ENCODE measurements at regions not wholly inside any gene's neighbourhood (a gene's known extent, or its start where the extent isn't known, plus 50 kb on each side); places are given as distances from the start of the nearest gene placed in this dataset.

- H3K27me3 ChIP-seq, result no peaks in the 10 kb centered on the region
- H4K20me1 ChIP-seq, result no peaks in the 10 kb centered on the region
- no peak overlapping the region for H3K9ac ChIP-seq
- H3K27ac ChIP-seq, result no peak overlapping the region
- H3K4me3 ChIP-seq, result no peak overlapping the region
- no peak overlapping the region for H3K4me2 ChIP-seq
- no peak for TF ChIP-seq Cebpa-rat (IDR thresholded peaks at IDR 0.05)
- no peaks in the 10 kb centered on the region for H3K4me1 ChIP-seq
- H3K9me3 ChIP-seq, result no peaks in the 10 kb centered on the region
- no peaks in the 10 kb centered on the region for H3K36me3 ChIP-seq
Measured at GRCh38 chr9:105828171-105828570, 133.8 kb downstream of the TMEM38B start.

- TF ChIP-seq Cebpa-rat (IDR thresholded peaks at IDR 0.05), result no peak
- Histone ChIP-seq H3K4me3 (no peak overlapping the region), H3K9me3 (no peaks in the 10 kb centered on the region), H3K27ac (no peak overlapping the region), H3K4me1 (no peaks in the 10 kb centered on the region), H3K27me3 (no peaks in the 10 kb centered on the region), H4K20me1 (no peaks in the 10 kb centered on the region), H3K36me3 (no peaks in the 10 kb centered on the region), H3K9ac (no peak overlapping the region), H3K4me2 (no peak overlapping the region)
Measured at GRCh38 chr9:105828596-105829213, 134.4 kb downstream of the TMEM38B start.

GRCh38 chr9:105830461-105830860, 136.1 kb downstream of the TMEM38B start:
- no peak overlapping the region for H3K27ac ChIP-seq
- H3K27me3 ChIP-seq, result no peaks in the 10 kb centered on the region
- no peak overlapping the region for H3K4me2 ChIP-seq
- no peak for TF ChIP-seq Cebpa-rat (IDR thresholded peaks at IDR 0.05)
- no peaks in the 10 kb centered on the region for H4K20me1 ChIP-seq
- H3K9me3 ChIP-seq, result no peaks in the 10 kb centered on the region
- no peak overlapping the region for H3K9ac ChIP-seq
- H3K4me1 ChIP-seq, result no peaks in the 10 kb centered on the region
- H3K36me3 ChIP-seq, result no peaks in the 10 kb centered on the region
- no peak overlapping the region for H3K4me3 ChIP-seq

GRCh38 chr9:105832096-105832710, 137.9 kb downstream of the TMEM38B start:
- no peak overlapping the region for H3K4me3 ChIP-seq

GRCh38 chr9:105833271-105833975, 139.1 kb downstream of the TMEM38B start:
- Histone ChIP-seq H3K27ac (no peak overlapping the region), H3K36me3 (no peaks in the 10 kb centered on the region), H3K27me3 (no peaks in the 10 kb centered on the region), H4K20me1 (no peaks in the 10 kb centered on the region), H3K4me1 (no peaks in the 10 kb centered on the region), H3K4me3 (no peak overlapping the region), H3K9me3 (no peaks in the 10 kb centered on the region), H3K4me2 (no peak overlapping the region), H3K9ac (no peak overlapping the region)
- no peak for TF ChIP-seq Cebpa-rat (IDR thresholded peaks at IDR 0.05)

More at GRCh38 chr9:105832096-105832710, 137.9 kb downstream of the TMEM38B start:
- no peak overlapping the region for H3K4me2 ChIP-seq
- no peaks in the 10 kb centered on the region for H4K20me1 ChIP-seq
- no peak for TF ChIP-seq Cebpa-rat (IDR thresholded peaks at IDR 0.05)
- no peaks in the 10 kb centered on the region for H3K4me1 ChIP-seq
- no peaks in the 10 kb centered on the region for H3K9me3 ChIP-seq
- no peak overlapping the region for H3K27ac ChIP-seq
- H3K27me3 ChIP-seq, result no peaks in the 10 kb centered on the region
- no peaks in the 10 kb centered on the region for H3K36me3 ChIP-seq
- H3K9ac ChIP-seq, result no peak overlapping the region

GRCh38 chr9:105834404-105834803, 140.1 kb downstream of the TMEM38B start:
- H3K9ac ChIP-seq, result no peak overlapping the region
- H3K4me2 ChIP-seq, result no peak overlapping the region
- TF ChIP-seq Cebpa-rat (IDR thresholded peaks at IDR 0.05), result no peak
- H3K36me3 ChIP-seq, result no peaks in the 10 kb centered on the region
- H3K4me1 ChIP-seq, result no peaks in the 10 kb centered on the region
- H3K27ac ChIP-seq, result no peak overlapping the region
- H3K9me3 ChIP-seq, result no peaks in the 10 kb centered on the region
- no peaks in the 10 kb centered on the region for H3K27me3 ChIP-seq
- H4K20me1 ChIP-seq, result no peaks in the 10 kb centered on the region
- no peak overlapping the region for H3K4me3 ChIP-seq

- H3K9me3 ChIP-seq, result no peaks in the 10 kb centered on the region
- H3K27me3 ChIP-seq, result no peaks in the 10 kb centered on the region
- no peak overlapping the region for H3K4me2 ChIP-seq
- no peaks in the 10 kb centered on the region for H3K36me3 ChIP-seq
- TF ChIP-seq Cebpa-rat (IDR thresholded peaks at IDR 0.05), result no peak
- H4K20me1 ChIP-seq, result no peaks in the 10 kb centered on the region
- no peak overlapping the region for H3K27ac ChIP-seq
- no peaks in the 10 kb centered on the region for H3K4me1 ChIP-seq
- H3K4me3 ChIP-seq, result no peak overlapping the region
- H3K9ac ChIP-seq, result no peak overlapping the region
Measured at GRCh38 chr9:105835721-105836120, 141.4 kb downstream of the TMEM38B start.

- H3K36me3 ChIP-seq, result no peaks in the 10 kb centered on the region
- H3K9ac ChIP-seq, result no peak overlapping the region
- no peaks in the 10 kb centered on the region for H3K4me1 ChIP-seq
- no peaks in the 10 kb centered on the region for H3K9me3 ChIP-seq
- H3K4me3 ChIP-seq, result no peak overlapping the region
- TF ChIP-seq Cebpa-rat (IDR thresholded peaks at IDR 0.05), result no peak
- H3K4me2 ChIP-seq, result no peak overlapping the region
- H3K27ac ChIP-seq, result no peak overlapping the region
- H3K27me3 ChIP-seq, result no peaks in the 10 kb centered on the region
- H4K20me1 ChIP-seq, result no peaks in the 10 kb centered on the region
Measured at GRCh38 chr9:105836936-105837660, 142.8 kb downstream of the TMEM38B start.

- no peak overlapping the region for H3K27ac ChIP-seq
- no peak for TF ChIP-seq Cebpa-rat (IDR thresholded peaks at IDR 0.05)
- H4K20me1 ChIP-seq, result no peaks in the 10 kb centered on the region
- H3K4me2 ChIP-seq, result no peak overlapping the region
- H3K27me3 ChIP-seq, result no peaks in the 10 kb centered on the region
- H3K4me1 ChIP-seq, result no peaks in the 10 kb centered on the region
- no peaks in the 10 kb centered on the region for H3K9me3 ChIP-seq
- no peak overlapping the region for H3K4me3 ChIP-seq
- no peaks in the 10 kb centered on the region for H3K36me3 ChIP-seq
- no peak overlapping the region for H3K9ac ChIP-seq
Measured at GRCh38 chr9:105841562-105841961, 147.2 kb downstream of the TMEM38B start.
